Nephron (organoid): ENCODE measurements at regions not wholly inside any gene's neighbourhood (a gene's known extent, or its start where the extent isn't known, plus 50 kb on each side); places are given as distances from the start of the nearest gene placed in this dataset.
"Not testable (repeated sequence)": the region's sequence is repeated elsewhere in the genome, so short reads cannot be mapped to it uniquely, and the experiment has no call there.

Source experiments
- H3K27ac Mint-ChIP-seq, 3 experiments: 2 replicates each; pipeline ENCODE4 v1.8.0; 2020; ENCODE audit warnings: mixed read lengths in 3 of 3, mild to moderate bottlenecking in 2 of 3, moderate library complexity in 1 of 3
- H3K27me3 Mint-ChIP-seq: 2 replicates; pipeline ENCODE4 v1.8.0; 2021; ENCODE audit warnings: low read depth, mild to moderate bottlenecking, moderate library complexity, mixed read lengths
- H3K36me3 Mint-ChIP-seq: 2 replicates; pipeline ENCODE4 v1.8.0; 2020; ENCODE audit warnings: low read depth, mixed read lengths
- H3K4me1 Mint-ChIP-seq: 2 replicates; pipeline ENCODE4 v1.8.0; 2020; ENCODE audit warnings: mixed read lengths
- H3K4me3 Mint-ChIP-seq, 3 experiments: 2 replicates each; pipeline ENCODE4 v1.8.0; 2020; ENCODE audit warnings: mild to moderate bottlenecking in 3 of 3, mixed read lengths in 3 of 3, moderate library complexity in 2 of 3
- H3K9me3 Mint-ChIP-seq: 2 replicates; pipeline ENCODE4 v1.8.0; 2020; ENCODE audit warnings: mixed read lengths

DNA sequence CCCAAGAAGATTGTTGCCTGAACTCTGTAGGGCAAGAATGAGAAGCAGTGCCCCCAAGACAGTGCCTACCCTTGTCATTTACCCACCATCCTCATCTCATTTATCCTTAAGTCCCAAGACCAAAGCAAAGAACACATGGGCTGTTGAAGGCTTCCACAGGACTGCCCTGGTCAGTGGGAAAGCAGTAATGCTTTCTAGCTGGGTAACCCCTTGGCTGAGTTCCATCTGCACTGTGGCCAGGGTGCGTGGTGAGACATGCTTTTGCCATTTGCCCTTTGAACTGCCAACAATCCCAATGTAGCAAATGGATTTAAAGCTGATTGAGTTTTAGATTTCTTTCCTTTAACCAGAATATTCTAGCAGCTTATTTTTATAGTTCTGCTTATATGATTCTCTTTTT is 103.5 kb upstream of the IKBKE start:
- not testable (repeated sequence) for H3K27me3 Mint-ChIP-seq, H3K9me3 Mint-ChIP-seq, H3K4me3 Mint-ChIP-seq, H3K4me1 Mint-ChIP-seq, H3K36me3 Mint-ChIP-seq, H3K27ac Mint-ChIP-seq

DNA sequence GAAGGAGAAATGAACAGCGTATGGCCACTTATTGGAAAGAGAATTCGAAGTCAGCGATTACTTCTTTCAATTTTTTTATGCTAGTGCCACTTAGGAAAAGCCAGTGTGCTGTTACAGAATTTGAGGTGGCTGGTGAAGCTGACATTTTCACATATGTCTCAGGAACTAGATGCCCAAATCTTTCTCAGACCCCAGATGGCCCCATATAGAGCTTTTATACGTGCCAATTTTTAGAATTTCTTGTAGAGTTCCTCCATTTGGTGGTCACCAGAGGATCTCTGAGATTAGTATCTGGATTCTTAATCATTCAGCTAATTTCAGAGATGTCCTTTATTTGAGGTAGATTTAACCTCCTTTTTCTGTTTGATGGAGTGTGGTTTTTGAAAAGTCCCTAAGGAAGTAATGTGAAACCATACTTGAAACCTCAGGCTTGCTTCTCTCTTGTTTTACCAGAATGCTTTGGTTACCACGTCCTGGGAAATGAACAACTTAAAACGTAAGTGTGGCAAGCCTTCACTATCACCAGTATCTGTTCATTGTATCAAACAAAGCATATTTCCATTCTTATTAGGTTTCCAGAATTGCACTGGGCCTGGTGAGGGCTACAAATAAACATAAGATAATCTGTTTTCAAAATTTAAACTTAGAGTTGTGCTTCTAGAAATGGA is 102.2 kb upstream of the IKBKE start:
- H3K9me3 Mint-ChIP-seq, H3K27me3 Mint-ChIP-seq, H3K36me3 Mint-ChIP-seq, H3K4me3 Mint-ChIP-seq, H3K4me1 Mint-ChIP-seq, H3K27ac Mint-ChIP-seq: not testable (repeated sequence)

DNA sequence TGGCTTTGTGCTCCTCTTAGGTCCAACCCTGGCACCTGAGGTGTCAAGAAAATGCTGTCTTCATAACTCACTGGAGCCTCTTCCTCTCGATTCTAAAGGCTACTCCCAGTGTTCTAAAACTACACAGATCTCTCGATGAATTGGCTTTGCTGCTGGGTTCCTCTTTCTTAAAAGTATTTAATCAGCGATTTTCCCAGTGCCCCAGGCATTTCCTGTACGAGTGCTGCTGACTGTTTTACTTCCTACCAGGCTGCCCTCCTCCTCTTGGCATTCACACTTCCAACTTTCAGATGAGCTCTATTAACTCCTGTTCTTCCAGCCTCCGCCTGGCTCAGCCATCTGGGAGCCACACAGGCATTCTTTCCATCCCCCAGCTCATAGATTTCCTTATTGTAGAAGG is 95.6 kb upstream of the IKBKE start:
- H3K27me3 Mint-ChIP-seq, H3K4me3 Mint-ChIP-seq, H3K4me1 Mint-ChIP-seq, H3K9me3 Mint-ChIP-seq, H3K36me3 Mint-ChIP-seq: not testable (repeated sequence)
- H3K27ac Mint-ChIP-seq: peak overlapping the region; percentile 7 to 41 (median 22)

DNA sequence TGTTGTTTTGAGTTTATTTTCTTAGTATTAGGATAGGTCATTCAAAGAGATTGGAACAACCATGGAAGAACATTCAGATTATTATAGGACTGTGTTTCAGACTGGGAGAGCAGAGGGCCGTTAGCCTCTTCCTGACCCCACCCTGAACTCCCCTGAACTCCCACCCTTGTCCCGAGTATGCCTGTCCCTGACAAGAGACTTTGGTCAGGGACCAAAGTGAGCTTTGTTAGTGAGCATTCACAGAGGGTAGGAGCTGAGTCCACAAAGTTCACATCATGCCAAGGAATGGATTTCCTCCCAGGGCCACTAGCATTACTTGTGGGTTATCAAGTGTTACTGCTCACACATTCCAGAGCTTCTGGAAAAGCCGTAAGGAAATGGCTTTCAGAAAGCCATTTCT is 94.7 kb upstream of the IKBKE start:
- not testable (repeated sequence) for H3K9me3 Mint-ChIP-seq, H3K27me3 Mint-ChIP-seq, H3K4me3 Mint-ChIP-seq, H3K36me3 Mint-ChIP-seq, H3K4me1 Mint-ChIP-seq
- peak overlapping the region in 2 of 3 experiments; percentile 22 to 41 for H3K27ac Mint-ChIP-seq

DNA sequence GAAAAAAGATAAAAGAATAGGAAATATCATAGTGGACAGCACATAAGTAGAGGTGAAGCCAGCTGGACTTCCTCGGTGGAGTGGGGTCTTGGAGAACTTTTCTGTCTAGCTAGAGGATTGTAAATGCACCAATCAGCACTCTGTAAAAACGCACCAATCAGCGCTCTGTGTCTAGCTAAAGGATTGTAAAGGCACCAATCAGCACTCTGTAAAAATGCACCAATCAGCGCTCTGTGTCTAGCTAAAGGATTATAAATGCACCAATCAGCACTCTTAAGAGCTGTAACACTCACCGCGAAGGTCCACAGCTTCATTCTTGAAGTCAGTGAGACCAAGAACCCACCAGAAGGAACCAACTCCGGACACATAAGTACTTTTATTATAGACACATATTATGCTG is 91.8 kb upstream of the IKBKE start:
- H3K27me3 Mint-ChIP-seq, H3K36me3 Mint-ChIP-seq, H3K4me3 Mint-ChIP-seq, H3K27ac Mint-ChIP-seq, H3K9me3 Mint-ChIP-seq: not testable (repeated sequence)
- peaks cover 10% of the 10 kb centered on the region for H3K4me1 Mint-ChIP-seq

DNA sequence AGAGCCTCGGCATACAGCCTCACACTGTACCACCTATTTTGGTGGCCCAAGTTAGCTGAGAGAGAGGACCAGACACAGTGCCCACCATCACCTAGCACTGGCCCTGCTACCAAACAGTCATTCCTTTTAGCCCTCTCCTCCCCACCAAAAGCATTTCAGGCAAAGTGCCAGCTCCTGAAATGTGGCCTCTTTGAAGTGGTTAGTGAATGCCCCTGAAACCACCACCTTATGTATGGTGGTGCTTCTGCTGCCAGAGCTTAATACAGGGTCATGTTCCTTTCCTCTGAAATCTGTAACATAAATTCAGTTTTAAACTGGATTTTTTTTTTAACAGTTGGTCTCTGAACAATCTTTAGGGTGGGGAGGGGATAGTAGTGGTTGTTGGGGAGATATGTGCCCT is 91.0 kb upstream of the IKBKE start:
- H3K36me3 Mint-ChIP-seq, H3K4me3 Mint-ChIP-seq, H3K9me3 Mint-ChIP-seq, H3K27me3 Mint-ChIP-seq, H3K27ac Mint-ChIP-seq: not testable (repeated sequence)
- peaks cover 10% of the 10 kb centered on the region for H3K4me1 Mint-ChIP-seq

DNA sequence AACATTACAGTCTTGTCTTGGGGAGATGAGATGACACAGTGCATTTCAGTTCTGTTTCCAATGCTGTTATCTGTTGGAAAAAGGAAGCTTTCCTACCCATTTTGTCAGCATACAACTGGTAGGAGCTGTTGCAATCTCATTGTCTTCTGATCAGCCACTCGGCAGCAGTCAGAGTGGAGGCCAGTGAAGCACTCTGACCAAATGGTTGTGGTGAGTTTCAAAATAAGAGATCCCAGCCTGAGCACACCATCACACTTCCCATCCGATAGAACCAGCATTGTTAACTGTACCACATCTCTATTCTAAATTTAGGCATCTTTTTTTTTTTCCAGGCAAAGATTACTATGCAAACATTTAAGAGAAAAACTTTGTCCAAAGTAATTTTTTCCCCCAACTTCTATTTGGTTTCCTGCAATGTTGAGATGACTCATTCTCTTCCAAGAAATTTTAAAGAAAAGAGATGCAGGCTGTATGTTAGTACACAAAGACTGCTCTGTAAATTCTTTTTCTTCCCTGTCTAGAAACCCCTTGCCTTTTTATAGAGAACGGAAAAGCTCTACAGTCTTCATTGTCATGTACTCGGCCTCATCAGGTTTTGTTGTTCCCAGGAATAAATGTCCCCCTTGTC is 90.0 kb upstream of the IKBKE start:
- H3K4me3 Mint-ChIP-seq, H3K27me3 Mint-ChIP-seq: not testable (repeated sequence)

DNA sequence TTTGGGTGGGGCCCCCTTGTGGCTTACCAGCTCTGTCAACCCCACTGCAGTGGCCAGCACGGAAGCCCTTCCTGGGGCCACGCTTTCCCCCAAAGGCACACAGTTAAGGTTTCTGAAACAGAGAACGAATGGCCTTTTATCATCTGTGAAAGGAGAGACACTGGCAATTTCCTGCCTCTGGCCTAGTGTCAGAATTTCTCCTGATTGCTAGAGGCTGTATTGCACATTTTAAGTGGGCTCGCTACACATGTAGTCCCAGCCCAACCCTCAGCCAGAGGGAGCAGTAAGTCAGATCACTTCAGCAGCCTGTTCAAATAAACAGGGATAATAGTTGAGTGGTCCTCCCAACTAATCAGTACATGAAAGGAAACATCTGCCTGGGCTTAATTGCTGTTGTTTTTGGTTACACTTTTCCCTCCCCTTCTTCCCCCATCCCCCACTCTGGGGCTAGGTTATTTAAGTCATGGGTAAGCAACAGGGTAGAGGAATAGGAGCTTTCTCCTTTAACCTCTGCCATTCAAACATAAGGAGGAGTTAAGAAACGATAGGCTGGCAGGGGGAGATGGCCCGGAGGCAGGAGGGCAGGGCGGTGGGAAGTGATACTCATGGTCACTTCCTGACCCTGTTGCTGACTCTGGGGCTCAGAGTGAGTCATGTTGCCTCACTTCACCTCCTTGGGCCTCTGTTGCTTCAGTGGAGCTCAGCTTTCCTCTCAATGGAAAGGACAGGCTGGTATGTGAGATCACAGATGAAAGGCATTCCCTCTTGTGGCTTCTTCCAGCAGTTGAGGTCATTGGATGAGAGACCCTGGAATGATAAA is 89.3 kb upstream of the IKBKE start:
- H3K27ac Mint-ChIP-seq: peak overlapping the region; percentile 45 to 82 (median 51)
- H3K36me3 Mint-ChIP-seq, H3K4me3 Mint-ChIP-seq, H3K4me1 Mint-ChIP-seq, H3K9me3 Mint-ChIP-seq, H3K27me3 Mint-ChIP-seq: not testable (repeated sequence)

More for the DNA sequence above, 90.0 kb upstream of the IKBKE start:
- not testable (repeated sequence) for H3K9me3 Mint-ChIP-seq, H3K27ac Mint-ChIP-seq, H3K36me3 Mint-ChIP-seq, H3K4me1 Mint-ChIP-seq

DNA sequence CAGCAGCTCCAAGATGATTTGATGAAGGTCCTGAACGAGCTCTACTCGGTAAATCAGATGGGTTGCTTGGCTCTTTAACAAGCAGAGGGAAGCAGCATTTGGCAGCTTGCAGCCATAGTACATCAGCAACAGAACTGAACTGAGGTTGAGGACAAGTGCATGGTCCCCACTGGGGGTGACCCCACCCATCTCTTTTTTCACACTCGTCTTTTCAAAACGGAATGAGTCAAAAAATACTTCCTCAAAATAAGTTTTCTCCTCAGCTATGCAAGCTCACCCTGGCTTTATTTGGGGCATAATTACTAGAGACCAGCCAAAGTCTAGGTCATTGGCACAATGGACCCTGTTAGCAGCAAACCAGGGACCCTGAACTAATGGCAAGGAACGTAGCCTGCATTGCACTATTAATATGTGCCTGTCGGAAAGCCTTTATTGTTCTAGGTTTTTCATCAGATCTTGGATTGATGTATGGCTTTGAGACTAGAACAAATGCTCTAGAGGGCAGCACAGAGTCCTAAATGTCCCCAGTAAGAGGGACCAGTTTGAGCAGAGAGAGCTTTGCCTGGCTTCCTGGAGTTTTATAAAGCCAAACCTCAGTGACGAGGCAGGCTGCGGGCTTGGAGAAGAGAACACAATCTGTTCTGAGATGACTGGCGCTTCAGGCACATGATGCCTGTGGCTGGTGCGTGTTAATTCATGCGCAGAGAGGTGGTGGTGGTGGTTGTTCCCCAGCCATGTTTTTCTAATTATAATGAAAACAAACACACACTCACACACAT is 86.1 kb upstream of the IKBKE start:
- not testable (repeated sequence) for H3K4me1 Mint-ChIP-seq, H3K36me3 Mint-ChIP-seq, H3K27me3 Mint-ChIP-seq, H3K4me3 Mint-ChIP-seq, H3K9me3 Mint-ChIP-seq, H3K27ac Mint-ChIP-seq

DNA sequence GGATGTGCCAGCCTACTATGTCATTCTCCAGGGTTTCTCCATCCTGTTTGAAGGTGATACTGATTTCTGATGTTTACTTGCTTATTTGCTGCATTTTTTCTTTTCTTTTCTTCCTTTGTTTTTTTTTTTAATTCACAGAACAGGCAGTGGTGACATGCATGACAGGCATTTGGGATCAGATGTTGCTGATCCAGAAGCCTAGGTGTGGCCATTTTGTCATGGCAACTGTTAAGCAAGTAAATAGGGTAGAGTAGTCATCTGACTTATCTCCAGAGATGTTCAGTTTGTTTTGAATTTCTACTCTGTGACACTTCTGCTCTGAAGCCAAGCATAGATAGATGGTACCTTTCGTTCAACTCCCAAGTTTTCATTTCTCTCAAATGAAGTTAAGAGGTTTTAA is 85.4 kb upstream of the IKBKE start:
- H3K36me3 Mint-ChIP-seq, H3K4me1 Mint-ChIP-seq, H3K9me3 Mint-ChIP-seq, H3K4me3 Mint-ChIP-seq, H3K27me3 Mint-ChIP-seq, H3K27ac Mint-ChIP-seq: not testable (repeated sequence)

DNA sequence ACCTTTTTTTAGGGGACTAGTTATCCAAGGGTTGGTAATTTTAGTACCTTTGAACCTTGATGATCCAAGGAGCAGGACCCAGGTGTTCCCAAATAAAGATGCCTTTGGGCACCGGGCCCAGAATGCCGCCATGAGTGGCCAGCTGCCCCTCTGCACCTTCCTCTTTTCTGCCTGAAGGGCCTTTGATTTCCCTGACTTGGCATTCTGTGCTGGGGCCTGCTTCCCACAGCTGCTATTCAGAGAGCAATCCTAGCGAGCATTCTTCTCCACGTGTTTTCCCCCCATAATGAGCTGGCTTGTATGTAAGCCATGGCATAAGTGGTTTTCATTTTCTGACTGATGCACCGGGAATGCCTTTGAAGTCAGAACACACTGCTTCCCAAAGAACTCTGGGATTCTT is 82.6 kb upstream of the IKBKE start:
- H3K27me3 Mint-ChIP-seq, H3K27ac Mint-ChIP-seq, H3K4me1 Mint-ChIP-seq, H3K4me3 Mint-ChIP-seq, H3K9me3 Mint-ChIP-seq, H3K36me3 Mint-ChIP-seq: not testable (repeated sequence)

DNA sequence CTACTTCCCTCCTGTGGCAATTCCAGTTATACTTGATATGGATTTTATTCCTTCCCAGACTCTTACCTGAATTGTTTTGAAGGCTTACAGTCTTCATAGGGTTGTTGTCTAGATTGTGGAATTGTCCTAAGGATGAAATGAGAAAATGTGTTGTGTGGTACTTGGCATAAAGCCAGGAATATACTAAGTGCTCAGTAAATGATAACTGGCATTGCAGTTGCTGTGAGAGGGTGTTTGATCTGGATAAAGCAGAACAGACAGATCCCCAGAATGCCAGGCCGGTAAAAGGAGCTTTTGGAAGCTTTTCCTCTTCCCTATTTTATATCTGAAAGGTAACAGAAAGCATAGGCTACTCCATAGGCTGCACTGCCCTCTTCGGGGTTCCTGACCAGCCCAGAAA is 78.4 kb upstream of the IKBKE start:
- H3K4me1 Mint-ChIP-seq, H3K36me3 Mint-ChIP-seq, H3K4me3 Mint-ChIP-seq, H3K9me3 Mint-ChIP-seq, H3K27ac Mint-ChIP-seq, H3K27me3 Mint-ChIP-seq: not testable (repeated sequence)

DNA sequence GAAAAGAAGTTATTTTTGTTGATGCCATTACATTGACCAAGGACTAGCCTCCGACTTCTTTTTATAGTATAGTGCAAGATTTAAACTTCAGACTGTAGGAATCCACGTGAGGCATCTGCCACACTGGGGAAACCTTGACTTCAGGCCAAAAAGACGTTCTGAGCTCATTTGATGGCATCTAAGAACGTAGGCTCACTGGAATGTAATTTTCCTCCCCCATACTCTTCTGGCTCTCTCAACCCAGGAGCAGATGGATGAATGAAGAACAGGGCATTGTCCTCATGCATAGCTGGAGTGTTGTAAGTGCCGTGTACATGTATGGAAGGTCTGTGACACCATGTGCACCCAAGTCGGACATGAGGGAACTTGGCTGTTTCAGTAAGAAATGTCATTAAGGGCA is 72.8 kb upstream of the IKBKE start:
- H3K27ac Mint-ChIP-seq, H3K4me3 Mint-ChIP-seq, H3K27me3 Mint-ChIP-seq, H3K4me1 Mint-ChIP-seq, H3K36me3 Mint-ChIP-seq, H3K9me3 Mint-ChIP-seq: not testable (repeated sequence)

DNA sequence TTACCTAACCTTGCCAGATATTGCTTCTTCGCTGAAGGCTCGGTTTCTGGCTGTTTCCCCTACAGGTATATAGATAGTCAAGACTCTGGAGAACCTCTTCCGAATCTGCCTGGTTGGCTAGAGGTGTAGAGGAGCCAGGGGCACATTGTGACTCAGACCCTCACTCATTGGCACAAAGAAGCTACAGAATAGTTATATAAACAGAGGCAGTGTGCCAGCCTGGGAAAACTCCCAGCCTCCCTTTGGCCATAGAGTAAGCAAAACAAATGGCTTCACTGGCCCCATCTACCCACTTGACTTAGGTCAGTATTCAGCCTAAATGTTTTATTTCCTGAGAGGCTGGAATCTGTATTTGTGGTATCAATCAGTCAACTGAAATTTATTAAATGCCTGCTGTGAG is 72.0 kb upstream of the IKBKE start:
- not testable (repeated sequence) for H3K4me3 Mint-ChIP-seq, H3K9me3 Mint-ChIP-seq, H3K27ac Mint-ChIP-seq, H3K27me3 Mint-ChIP-seq, H3K36me3 Mint-ChIP-seq, H3K4me1 Mint-ChIP-seq
